Suprapubic skin (tissue), 4 donors: ENCODE measurements at regions not wholly inside any gene's neighbourhood (a gene's known extent, or its start where the extent isn't known, plus 50 kb on each side); places are given as distances from the start of the nearest gene placed in this dataset.

ENCODE experiments used
- DNase-seq, 2 donors: peaks; one replicate each; pipeline ENCODE4 v3.0.0-alpha.2; 2019; ENCODE audit warnings: low spot score in 2 of 2
- H3K27ac ChIP-seq: fragments of 200-600 bp; sonication (generic); one replicate; pipeline ENCODE4 v1.5.1; 2019
- H3K27me3 ChIP-seq: fragments of 200-600 bp; sonication (generic); one replicate; pipeline ENCODE4 v1.5.1; 2019
- H3K36me3 ChIP-seq: fragments of 200-600 bp; sonication (generic); one replicate; pipeline ENCODE4 v1.5.1; 2019
- H3K4me1 ChIP-seq: fragments of 200-600 bp; sonication (generic); one replicate; pipeline ENCODE4 v1.5.1; 2019
- H3K4me3 ChIP-seq: fragments of 200-600 bp; sonication (generic); one replicate; pipeline ENCODE4 v1.5.1; 2019; ENCODE audit warnings: mild to moderate bottlenecking
- H3K9me3 ChIP-seq: fragments of 200-600 bp; sonication (generic); one replicate; pipeline ENCODE4 v1.5.1; 2019
- CTCF ChIP-seq, 2 donors: fragments of 200-600 bp in 1 of 2; fragments of 450-650 bp in 1 of 2; sonication (generic) in 1 of 2; IDR thresholded peaks; one replicate each; pipeline ENCODE4 v1.5.1; 2016 to 2019; ENCODE audit warnings: antibody characterized with exemption in 2 of 2, mild to moderate bottlenecking in 1 of 2, moderate library complexity in 1 of 2
- EP300 ChIP-seq: sonication (generic); formaldehyde crosslinking; IDR thresholded peaks from one replicate; pipeline ENCODE4 v1.6.1; 2017; ENCODE audit warnings: antibody characterized with exemption
- POLR2A ChIP-seq, 2 donors: fragments of 450-650 bp; IDR thresholded peaks; one replicate each; pipeline ENCODE4 v1.6.1; 2017; ENCODE audit warnings: antibody characterized with exemption in 2 of 2, mild to moderate bottlenecking in 2 of 2, moderate library complexity in 2 of 2
- POLR2AphosphoS5 ChIP-seq, 3 donors: sonication (generic); formaldehyde crosslinking; IDR thresholded peaks; one replicate each; pipeline ENCODE4 v1.6.1; 2017; ENCODE audit warnings: antibody characterized with exemption in 3 of 3
- WGBS: methylation state at CpG from one replicate; pipeline ENCODE4 v1.1.5; 2018; 5-methylcytosine and 5-hydroxymethylcytosine counted together

DNA sequence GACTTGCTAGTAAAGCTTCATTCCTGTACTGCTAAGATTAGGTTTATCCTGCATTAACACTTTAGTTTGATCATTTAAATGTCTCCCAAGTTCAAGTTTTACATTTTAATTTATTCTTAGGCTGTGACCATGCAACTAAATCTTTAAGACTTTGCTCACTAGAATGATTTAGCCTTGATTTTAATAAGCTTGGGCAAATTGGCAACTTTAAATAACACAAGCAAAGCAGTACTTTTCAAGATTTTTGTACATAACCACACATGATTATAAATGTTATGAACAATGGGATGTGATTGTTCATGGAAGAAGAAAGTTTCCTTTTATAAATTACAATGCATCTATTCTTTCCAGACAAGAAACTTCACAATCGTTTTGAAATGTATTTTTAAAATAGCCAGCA is 948.0 kb upstream of the EPHA7 start:
- H3K4me3 ChIP-seq: no peak overlapping the region
- WGBS: 34% methylated on average over 1 of the region's 1 CpG
- H3K36me3 ChIP-seq: no peaks in the 10 kb centered on the region
- no peak for TF ChIP-seq EP300
- no peaks in the 10 kb centered on the region for H3K4me1 ChIP-seq
- no peaks in the 10 kb centered on the region for H3K27me3 ChIP-seq
- H3K9me3 ChIP-seq: no peaks in the 10 kb centered on the region
- DNase-seq: no peak
- H3K27ac ChIP-seq: no peak overlapping the region

- H3K4me1 ChIP-seq: no peaks in the 10 kb centered on the region
- H3K36me3 ChIP-seq: no peaks in the 10 kb centered on the region
- H3K27me3 ChIP-seq: no peaks in the 10 kb centered on the region
- DNase-seq: peak in 1 of 2 donors; percentile 59
- H3K27ac ChIP-seq: no peak overlapping the region
- 96% methylated on average over 13 of the region's 26 CpGs for WGBS
- TF ChIP-seq EP300: no peak
- no peak for TF ChIP-seq POLR2AphosphoS5 (IDR thresholded peaks at IDR 0.05)
- no peak for TF ChIP-seq POLR2A (IDR thresholded peaks at IDR 0.05)
- no peak for TF ChIP-seq CTCF (IDR thresholded peaks at IDR 0.05)
- H3K9me3 ChIP-seq: no peaks in the 10 kb centered on the region
- H3K4me3 ChIP-seq: no peak overlapping the region
These were observed 942.9 kb upstream of the EPHA7 start for GRCh38 chr6:94362061-94362864.

- no peak for TF ChIP-seq POLR2A (IDR thresholded peaks at IDR 0.05)
- no peak for TF ChIP-seq EP300
- TF ChIP-seq CTCF (IDR thresholded peaks at IDR 0.05): no peak
- TF ChIP-seq POLR2AphosphoS5 (IDR thresholded peaks at IDR 0.05): no peak
- WGBS: 95% methylated on average over 8 of the region's 10 CpGs
These were observed 942.1 kb upstream of the EPHA7 start for GRCh38 chr6:94361304-94362060.

GRCh38 chr6:94357381-94357980 is 938.1 kb upstream of the EPHA7 start:
- 83% methylated on average over 4 of the region's 4 CpGs for WGBS
- Histone ChIP-seq H3K4me1 (no peaks in the 10 kb centered on the region), H3K4me3 (no peak overlapping the region), H3K27me3 (no peaks in the 10 kb centered on the region), H3K36me3 (no peaks in the 10 kb centered on the region), H3K27ac (no peak overlapping the region), H3K9me3 (no peaks in the 10 kb centered on the region)
- DNase-seq: no peak
- TF ChIP-seq POLR2A (IDR thresholded peaks at IDR 0.05) (no peak), EP300 (no peak), CTCF (IDR thresholded peaks at IDR 0.05) (no peak), POLR2AphosphoS5 (IDR thresholded peaks at IDR 0.05) (no peak)

More at GRCh38 chr6:94361304-94362060, 942.1 kb upstream of the EPHA7 start:
- no peaks in the 10 kb centered on the region for H3K36me3 ChIP-seq
- H3K4me1 ChIP-seq: no peaks in the 10 kb centered on the region
- DNase-seq: no peak
- no peak overlapping the region for H3K4me3 ChIP-seq
- no peaks in the 10 kb centered on the region for H3K9me3 ChIP-seq
- H3K27ac ChIP-seq: no peak overlapping the region
- no peaks in the 10 kb centered on the region for H3K27me3 ChIP-seq

DNA sequence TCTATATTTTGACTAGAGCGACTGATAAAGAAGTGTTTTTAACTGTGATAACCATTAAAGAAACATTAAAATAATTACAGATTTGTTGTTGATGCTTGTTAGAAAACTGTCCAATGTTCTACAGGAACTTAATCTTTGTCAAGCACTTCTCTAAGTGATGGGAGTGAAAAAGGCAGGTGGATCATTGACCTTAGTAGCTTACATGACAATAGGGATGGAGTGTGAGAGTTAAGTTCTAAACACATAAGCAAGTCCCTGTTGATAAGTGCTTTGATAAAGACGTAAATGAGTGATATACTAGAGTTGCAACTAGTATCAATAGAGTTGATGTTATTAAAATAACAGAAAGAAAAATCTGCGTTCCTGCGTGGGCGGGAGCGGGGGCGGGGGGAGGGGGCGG is 931.5 kb upstream of the EPHA7 start:
- Histone ChIP-seq H3K27ac (no peak overlapping the region), H3K36me3 (no peaks in the 10 kb centered on the region), H3K4me3 (no peak overlapping the region), H3K9me3 (no peaks in the 10 kb centered on the region), H3K4me1 (no peaks in the 10 kb centered on the region), H3K27me3 (no peaks in the 10 kb centered on the region)
- no peak for DNase-seq
- TF ChIP-seq POLR2A (IDR thresholded peaks at IDR 0.05): no peak
- no peak for TF ChIP-seq POLR2AphosphoS5 (IDR thresholded peaks at IDR 0.05)
- no peak for TF ChIP-seq EP300
- TF ChIP-seq CTCF (IDR thresholded peaks at IDR 0.05): no peak
- 74% methylated on average over 8 of the region's 8 CpGs for WGBS
